ENCODE measurements at regions not wholly inside any gene's neighbourhood (a gene's known extent, or its start where the extent isn't known, plus 50 kb on each side); places are given as distances from the start of the nearest gene placed in this dataset.

DNA sequence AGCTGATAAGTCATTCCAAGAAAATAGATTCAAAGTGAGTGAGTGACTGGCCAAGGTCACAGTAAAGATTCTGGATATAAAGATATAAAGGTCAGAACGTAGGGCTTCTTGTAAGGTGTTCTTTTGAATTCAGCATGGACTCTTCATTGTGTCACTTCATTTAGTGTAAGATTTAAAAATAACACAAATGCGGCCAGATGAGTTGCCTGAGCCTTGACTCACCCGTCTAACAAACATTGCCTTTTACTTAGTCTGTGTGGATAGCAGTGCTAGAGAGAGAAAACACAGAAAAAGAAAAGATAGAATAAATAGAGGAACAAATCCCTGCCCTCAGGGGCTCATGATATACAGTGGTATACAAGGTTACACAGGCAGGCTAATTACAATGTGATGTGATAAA is 223.4 kb downstream of the PLPP3 start:
- TF ChIP-seq, protein P1, sequence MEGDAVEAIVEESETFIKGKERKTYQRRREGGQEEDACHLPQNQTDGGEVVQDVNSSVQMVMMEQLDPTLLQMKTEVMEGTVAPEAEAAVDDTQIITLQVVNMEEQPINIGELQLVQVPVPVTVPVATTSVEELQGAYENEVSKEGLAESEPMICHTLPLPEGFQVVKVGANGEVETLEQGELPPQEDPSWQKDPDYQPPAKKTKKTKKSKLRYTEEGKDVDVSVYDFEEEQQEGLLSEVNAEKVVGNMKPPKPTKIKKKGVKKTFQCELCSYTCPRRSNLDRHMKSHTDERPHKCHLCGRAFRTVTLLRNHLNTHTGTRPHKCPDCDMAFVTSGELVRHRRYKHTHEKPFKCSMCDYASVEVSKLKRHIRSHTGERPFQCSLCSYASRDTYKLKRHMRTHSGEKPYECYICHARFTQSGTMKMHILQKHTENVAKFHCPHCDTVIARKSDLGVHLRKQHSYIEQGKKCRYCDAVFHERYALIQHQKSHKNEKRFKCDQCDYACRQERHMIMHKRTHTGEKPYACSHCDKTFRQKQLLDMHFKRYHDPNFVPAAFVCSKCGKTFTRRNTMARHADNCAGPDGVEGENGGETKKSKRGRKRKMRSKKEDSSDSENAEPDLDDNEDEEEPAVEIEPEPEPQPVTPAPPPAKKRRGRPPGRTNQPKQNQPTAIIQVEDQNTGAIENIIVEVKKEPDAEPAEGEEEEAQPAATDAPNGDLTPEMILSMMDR (IDR thresholded peaks at IDR 0.05): no peak
- TF ChIP-seq CBX2 (IDR thresholded peaks at IDR 0.05; ENCODE audit: borderline replicate concordance, low read depth) (no peak), CEBPB (IDR thresholded peaks at IDR 0.05) (no peak), RAD21 (conservative IDR thresholded peaks at IDR 0.05 in 1 of 2, IDR thresholded peaks at IDR 0.05 in 1 of 2) (no peak)
